IMR-90 (cell line): ENCODE measurements at regions not wholly inside any gene's neighbourhood (a gene's known extent, or its start where the extent isn't known, plus 50 kb on each side); places are given as distances from the start of the nearest gene placed in this dataset.

Source experiments
- ATAC-seq: fragments of 200-7000 bp; cut with Tn5 transposase; 2 replicates; pipeline ENCODE4 v1.9.1; 2020; ENCODE audit warnings: low read depth, mild to moderate bottlenecking, moderate library complexity
- BruUV-seq: library from RNA; stranded (reverse); fragments of 400-500 nt; replicated peaks from 2 replicates; lab custom pipeline; 2021; lab: Mats Ljungman, UMichigan
- CTCF ChIA-PET: fragments of 300-600 bp; formaldehyde crosslinking; extraction: SDS; loops from one replicate; lab custom pipeline; 2021; ENCODE audit warnings: antibody characterized with exemption; lab: Yijun Ruan, JAX
- POLR2A ChIA-PET: fragments of 300-600 bp; sonication (Branson Sonifier 250); formaldehyde crosslinking; loops from one replicate; lab custom pipeline; 2022; ENCODE audit warnings: antibody characterized with exemption; ENCODE audit not compliant: unreplicated experiment; lab: Charles Lee
- DNase-seq: peaks from one replicate; pipeline ENCODE4 v3.0.0; 2013
- H2AFZ ChIP-seq: replicated peaks from 2 replicates; pipeline ENCODE3; 2013; ENCODE audit warnings: low read length, mild to moderate bottlenecking; ENCODE audit not compliant: poor library complexity
- H2AK5ac ChIP-seq: 2 replicates; pipeline ENCODE4 v1.6.1; 2013; ENCODE audit warnings: low read depth, low read length, inconsistent platforms
- H2AK9ac ChIP-seq: replicated peaks from 2 replicates; pipeline ENCODE3; 2013; ENCODE audit warnings: mild to moderate bottlenecking, low read depth, low read length, moderate library complexity; ENCODE audit not compliant: poor library complexity
- H2BK120ac ChIP-seq: 2 replicates; pipeline ENCODE4 v1.6.1; 2013; ENCODE audit warnings: low read depth, low read length, inconsistent platforms
- H2BK15ac ChIP-seq: 3 replicates; pipeline ENCODE4 v1.6.1; 2013; ENCODE audit warnings: low read depth, low read length, inconsistent platforms
- H2BK20ac ChIP-seq: 2 replicates; pipeline ENCODE4 v1.6.1; 2013; ENCODE audit warnings: low read depth, mild to moderate bottlenecking, inconsistent platforms, low read length, moderate library complexity
- H2BK5ac ChIP-seq: 2 replicates; pipeline ENCODE4 v1.6.1; 2013; ENCODE audit warnings: mild to moderate bottlenecking, low read depth, low read length, inconsistent platforms; ENCODE audit not compliant: poor library complexity, severe bottlenecking
- H3K14ac ChIP-seq: replicated peaks from 2 replicates; pipeline ENCODE4 v1.6.1; 2013; ENCODE audit warnings: low read depth, low read length, inconsistent platforms
- H3K18ac ChIP-seq: 2 replicates; pipeline ENCODE4 v1.6.1; 2013; ENCODE audit warnings: low read depth, low read length, control low read depth
- H3K23ac ChIP-seq: 2 replicates; pipeline ENCODE4 v1.6.1; 2013; ENCODE audit warnings: low read depth, low read length, inconsistent platforms
- H3K27ac ChIP-seq: 2 replicates; pipeline ENCODE4 v1.5.1; 2013; ENCODE audit warnings: mild to moderate bottlenecking, control low read depth, low read length; ENCODE audit not compliant: insufficient read depth
- H3K27me3 ChIP-seq: 2 replicates; pipeline ENCODE4 v1.6.1; 2013; ENCODE audit warnings: low read length; ENCODE audit not compliant: control insufficient read depth, insufficient read depth
- H3K36me3 ChIP-seq: 2 replicates; pipeline ENCODE4 v1.6.1; 2013; ENCODE audit warnings: low read length, mixed read lengths; ENCODE audit not compliant: control insufficient read depth, insufficient read depth
- H3K4ac ChIP-seq: 2 replicates; pipeline ENCODE4 v1.6.1; 2013; ENCODE audit warnings: low read depth, low read length, inconsistent platforms
- H3K4me1 ChIP-seq: 2 replicates; pipeline ENCODE4 v1.6.1; 2013; ENCODE audit warnings: low read length, mixed read lengths; ENCODE audit not compliant: control insufficient read depth, insufficient read depth
- H3K4me2 ChIP-seq: 2 replicates; pipeline ENCODE4 v1.6.1; 2013; ENCODE audit warnings: low read depth, mild to moderate bottlenecking, control low read depth, low read length, moderate library complexity
- H3K4me3 ChIP-seq: 2 replicates; pipeline ENCODE4 v1.5.1; 2013; ENCODE audit warnings: low read depth, mild to moderate bottlenecking, control low read depth, low read length, moderate library complexity; ENCODE audit not compliant: insufficient read depth
- H3K56ac ChIP-seq: 2 replicates; pipeline ENCODE4 v1.6.1; 2013; ENCODE audit warnings: low read length, inconsistent platforms; ENCODE audit not compliant: insufficient read depth; ENCODE audit errors: extremely low read depth
- H3K79me1 ChIP-seq, 2 experiments: 2 replicates each; pipeline ENCODE4 v1.6.1; 2013; ENCODE audit warnings: low read length in 2 of 2, inconsistent platforms in 1 of 2, low read depth in 1 of 2
- H3K9ac ChIP-seq: 2 replicates; pipeline ENCODE4 v1.6.1; 2013; ENCODE audit warnings: low read depth, low read length, control low read depth
- H3K9me1 ChIP-seq: 2 replicates; pipeline ENCODE4 v1.6.1; 2013; ENCODE audit warnings: low read length, inconsistent platforms; ENCODE audit not compliant: insufficient read depth
- H3K9me3 ChIP-seq: 2 replicates; pipeline ENCODE4 v1.6.1; 2013; ENCODE audit warnings: low read length; ENCODE audit not compliant: control insufficient read depth, insufficient read depth
- H4K20me1 ChIP-seq: 2 replicates; pipeline ENCODE4 v1.6.1; 2013; ENCODE audit warnings: low read length, inconsistent platforms; ENCODE audit not compliant: insufficient read depth
- H4K5ac ChIP-seq: 2 replicates; pipeline ENCODE4 v1.6.1; 2013; ENCODE audit warnings: mild to moderate bottlenecking, low read depth, low read length, control low read depth
- H4K8ac ChIP-seq, 2 experiments: 2 replicates each; pipeline ENCODE4 v1.6.1; 2013; ENCODE audit warnings: low read depth in 2 of 2, low read length in 2 of 2, control low read depth in 1 of 2, inconsistent platforms in 1 of 2
- H4K91ac ChIP-seq: 2 replicates; pipeline ENCODE4 v1.6.1; 2013; ENCODE audit warnings: low read depth, low read length, inconsistent platforms; ENCODE audit not compliant: insufficient read depth
- CTCF ChIP-seq: conservative IDR thresholded peaks from 2 replicates; pipeline ENCODE4 v1.5.1; 2012; ENCODE audit warnings: mild to moderate bottlenecking, low read depth, low read length, improper control_type of control experiment
- MAFK ChIP-seq: IDR thresholded peaks from 2 replicates; pipeline ENCODE4 v1.6.1; 2012; ENCODE audit warnings: low read depth, low read length, improper control_type of control experiment
- SMC3 ChIP-seq: fragments of 150-350 bp; IDR thresholded peaks from 2 replicates; pipeline ENCODE4 v1.6.1; 2016; ENCODE audit warnings: low read depth, mild to moderate bottlenecking, antibody characterized with exemption, low read length, moderate library complexity
- WGBS, 2 experiments: methylation state at CpG; one replicate each; pipeline versions ENCODE4 v1.1.5 to v1.1.7; 2013; ENCODE audit warnings: missing lambda C conversion rate in 2 of 2; ENCODE audit not compliant: insufficient read length in 1 of 2; ENCODE audit errors: extremely low coverage in 2 of 2; 5-methylcytosine and 5-hydroxymethylcytosine counted together
- dilution Hi-C: fragments of 300-500 bp; cut with HindIII; formaldehyde crosslinking; loops from one replicate; pipeline ENCODE4 v1.14.3; 2018; ENCODE audit warnings: low sequenced_read_pairs; ENCODE audit not compliant: unreplicated experiment
- in situ Hi-C: fragments of 300-500 bp; cut with MboI; formaldehyde crosslinking; loops from 3 replicates; pipeline ENCODE4 v1.14.3; 2019; ENCODE audit warnings: low sequenced_read_pairs, inconsistent platforms, mixed read lengths
- intact Hi-C: fragments of 100-400 bp; cut with micrococcal nuclease; formaldehyde crosslinking; loops from 2 replicates; pipeline ENCODE4 v1.10.0; 2022

- DNase-seq (no peak), ATAC-seq (no peak)
- in situ Hi-C loops: no loop called here
- Histone ChIP-seq H3K4me3 (no peak overlapping the region), H2BK120ac (no peak overlapping the region), H3K18ac (no peak overlapping the region), H3K4me1 (no peaks in the 10 kb centered on the region; the same call in 1 of the 2 replicates), H3K27ac (no peak overlapping the region), H3K23ac (no peak overlapping the region), H3K4ac (no peak overlapping the region), H2BK15ac (no peak overlapping the region), H2AFZ (no peak overlapping the region), H3K14ac (no peak overlapping the region), H2BK20ac (no peak overlapping the region), H4K20me1 (no peaks in the 10 kb centered on the region), H4K91ac (no peak overlapping the region), H2BK5ac (no peak overlapping the region), H3K4me2 (no peak overlapping the region), H3K56ac (no peak overlapping the region), H3K9me3 (no peaks in the 10 kb centered on the region), H4K8ac (no peak overlapping the region), H3K27me3 (no peaks in the 10 kb centered on the region), H3K9ac (no peak overlapping the region), H3K9me1 (no peaks in the 10 kb centered on the region), H2AK5ac (no peak overlapping the region), H2AK9ac (no peak overlapping the region), H3K36me3 (no peaks in the 10 kb centered on the region), H3K79me1 (no peaks in the 10 kb centered on the region), H4K5ac (no peak overlapping the region)
- intact Hi-C loops: no loop called here
- no peak for TF ChIP-seq MAFK
- TF ChIP-seq CTCF: no peak
- TF ChIP-seq SMC3: no peak
- no CpG with 5 or more reads among the region's 1 CpG for WGBS, 2 experiments
- POLR2A ChIA-PET: no interaction called here
- BruUV-seq: no TSS peak
- dilution Hi-C loops: no loop called here
- CTCF ChIA-PET: no interaction called here
Observed at GRCh38 chr3:5295191-5295690, 107.7 kb downstream of the EDEM1 start.
